ENCODE measurements at regions not wholly inside any gene's neighbourhood (a gene's known extent, or its start where the extent isn't known, plus 50 kb on each side); places are given as distances from the start of the nearest gene placed in this dataset.
"Not testable (repeated sequence)": the region's sequence is repeated elsewhere in the genome, so short reads cannot be mapped to it uniquely, and the experiment has no call there.

DNA sequence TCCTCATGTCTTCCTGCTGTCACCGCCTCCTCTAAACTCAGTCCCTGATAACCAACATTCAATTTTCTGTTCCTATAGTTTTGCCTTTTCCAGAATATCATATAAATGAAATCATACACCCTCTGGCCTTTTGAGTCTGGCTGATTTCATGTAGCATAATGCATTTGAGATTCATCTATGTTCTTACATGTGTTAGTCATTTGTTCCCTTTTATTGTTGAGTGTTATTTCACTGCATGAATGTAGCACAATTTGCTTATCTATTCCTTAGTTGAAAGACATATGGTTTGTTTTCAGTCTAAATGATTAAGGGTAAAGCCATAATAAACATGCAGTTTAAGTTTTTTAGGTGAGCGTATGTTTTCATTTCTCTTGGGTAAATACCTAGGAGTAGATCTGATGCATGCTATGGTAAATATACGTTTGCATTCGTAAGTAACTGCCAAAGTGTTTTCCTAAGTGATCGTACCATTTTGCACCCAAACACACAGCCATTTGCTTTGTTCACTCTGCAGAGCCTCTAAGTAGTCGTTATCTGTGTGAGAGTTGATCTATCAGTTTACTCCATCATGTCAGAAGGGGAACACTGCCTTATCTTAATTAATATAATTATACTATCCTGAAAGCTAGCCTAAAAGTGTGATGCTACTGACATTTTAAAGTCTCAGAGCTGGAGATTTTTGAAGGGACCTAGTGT lies 460.8 kb downstream of the DMAC1 start:
- no peak for DNase-seq

DNA sequence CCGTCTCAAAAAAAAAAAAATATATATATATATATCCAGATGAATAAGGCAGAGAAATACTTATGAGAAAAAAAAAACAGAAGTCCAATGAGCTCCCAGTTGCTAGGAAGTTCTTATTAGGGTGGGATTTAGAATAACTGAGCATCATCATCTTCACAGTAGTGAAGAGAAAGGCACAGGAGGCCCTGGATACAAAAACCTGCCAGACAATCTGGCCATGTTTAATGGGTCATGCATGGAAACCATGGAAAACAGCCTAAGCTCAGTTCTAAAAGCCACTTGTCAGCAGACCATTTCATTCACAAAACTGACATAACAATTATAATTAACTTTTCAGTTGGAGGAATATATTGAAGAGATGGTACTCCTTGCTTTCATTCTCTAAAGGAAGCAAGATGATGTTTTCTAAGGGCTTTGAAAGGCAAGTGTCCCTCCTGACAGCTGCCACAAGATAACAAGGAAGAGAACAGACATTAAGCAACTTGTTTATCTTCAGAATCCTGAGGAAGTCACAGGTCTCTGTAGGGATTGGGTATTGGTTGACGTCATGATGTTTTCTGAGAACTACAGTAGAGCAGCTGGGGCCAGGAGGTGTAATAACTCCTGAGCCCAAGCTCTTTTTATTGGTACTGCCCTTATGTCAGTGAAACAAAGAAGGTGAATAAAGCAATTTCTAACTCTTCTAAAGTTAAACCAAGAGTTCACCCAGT lies 463.1 kb downstream of the DMAC1 start:
- peak; percentile 17 for DNase-seq

DNA sequence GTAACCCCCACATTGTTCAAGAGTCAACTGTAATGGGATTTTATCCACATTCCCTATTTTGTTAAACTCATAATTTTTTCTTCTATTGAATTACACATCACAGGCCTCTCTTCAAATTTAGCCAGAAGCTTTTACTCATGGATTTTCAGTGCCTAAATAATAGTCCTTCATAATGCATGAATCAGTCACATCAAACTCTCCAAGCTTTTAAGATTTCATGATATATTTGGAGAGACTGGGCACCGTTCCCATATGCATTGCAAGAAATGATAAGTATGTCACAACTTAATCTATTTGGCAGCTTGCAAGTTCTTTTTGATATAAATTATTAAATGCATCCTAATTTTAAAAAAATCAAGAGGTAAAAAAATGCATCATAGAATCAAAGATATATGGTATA lies 465.9 kb downstream of the DMAC1 start:
- peak; percentile 56 for DNase-seq

DNA sequence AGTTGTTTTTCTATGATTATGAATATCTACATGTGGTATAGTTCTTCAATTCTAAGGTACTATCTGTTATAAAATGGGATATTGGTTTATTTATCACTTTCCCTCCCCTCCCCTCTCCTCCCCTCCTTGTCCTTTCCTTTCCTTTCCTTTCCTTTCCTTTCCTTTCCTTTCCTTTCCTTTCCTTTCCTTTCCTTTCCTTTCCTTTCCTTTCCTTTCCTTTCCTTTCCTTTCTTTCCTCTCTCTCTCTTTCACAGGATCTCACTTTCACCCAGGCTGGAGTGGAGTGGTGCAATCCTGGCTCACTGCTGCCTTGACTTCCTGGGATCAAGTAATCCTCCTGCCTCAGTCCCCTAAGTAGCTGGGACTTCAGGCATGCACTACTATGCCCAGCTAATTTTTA lies 466.8 kb downstream of the DMAC1 start:
- DNase-seq: no peak

DNA sequence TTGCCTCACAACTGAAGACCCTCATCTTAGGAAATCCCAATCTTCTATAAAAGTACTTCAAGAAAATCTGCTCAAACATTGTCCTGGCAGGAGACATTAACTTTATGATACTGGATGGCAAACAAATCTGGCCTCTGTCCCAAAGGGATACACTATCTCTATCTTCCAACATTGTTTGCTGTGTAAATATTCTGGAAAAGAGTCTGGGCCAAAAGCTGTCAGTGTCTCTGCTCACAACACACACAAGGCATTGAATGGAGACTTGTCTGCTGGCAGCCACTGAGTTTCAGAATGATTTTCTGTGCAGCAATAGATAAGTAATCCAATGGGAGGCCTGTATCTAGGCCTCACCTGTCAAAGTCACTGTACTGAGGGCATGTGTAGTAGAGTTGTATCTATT lies 471.1 kb downstream of the DMAC1 start:
- no peak for DNase-seq

DNA sequence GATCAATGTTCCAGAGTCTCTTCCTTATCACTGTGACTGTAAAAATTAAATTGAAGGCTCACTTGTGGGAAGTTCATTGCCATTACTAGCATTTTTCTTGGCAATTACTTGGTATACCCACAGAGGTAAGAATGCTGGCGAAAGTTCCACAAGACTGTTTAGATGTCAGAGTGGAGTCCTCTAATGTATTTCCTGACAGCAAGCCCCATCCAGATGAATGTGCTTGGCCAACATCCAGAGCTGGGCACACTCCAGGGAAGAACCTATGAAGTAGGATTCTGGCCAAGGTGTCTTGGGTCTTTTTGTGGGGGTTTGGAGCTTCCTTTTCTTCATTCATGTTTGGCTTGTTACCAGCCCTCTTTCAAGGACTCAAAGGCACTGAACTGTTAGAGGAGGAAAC lies 473.6 kb downstream of the DMAC1 start:
- DNase-seq: no peak

DNA sequence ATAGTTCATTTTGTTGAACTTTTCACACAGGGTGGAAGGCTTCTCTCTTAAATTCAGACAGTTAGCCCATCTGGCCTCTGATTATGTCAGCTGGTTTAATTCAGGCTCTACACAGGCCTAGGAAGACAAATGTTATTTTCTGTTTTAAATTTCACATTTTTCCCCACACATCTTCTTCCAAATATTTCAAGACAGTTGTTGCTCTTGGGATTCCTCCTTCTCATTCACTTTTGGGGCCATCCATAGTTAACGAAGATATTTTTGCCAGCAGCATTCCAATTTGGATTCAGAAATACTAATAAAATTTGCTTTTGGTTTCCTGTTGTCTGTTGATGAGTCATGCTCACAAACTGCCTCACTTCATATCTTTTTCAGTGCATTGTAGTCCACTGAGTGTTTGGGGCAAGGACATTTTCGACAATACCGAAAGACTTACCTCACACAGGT lies 475.4 kb downstream of the DMAC1 start:
- no peak for DNase-seq

DNA sequence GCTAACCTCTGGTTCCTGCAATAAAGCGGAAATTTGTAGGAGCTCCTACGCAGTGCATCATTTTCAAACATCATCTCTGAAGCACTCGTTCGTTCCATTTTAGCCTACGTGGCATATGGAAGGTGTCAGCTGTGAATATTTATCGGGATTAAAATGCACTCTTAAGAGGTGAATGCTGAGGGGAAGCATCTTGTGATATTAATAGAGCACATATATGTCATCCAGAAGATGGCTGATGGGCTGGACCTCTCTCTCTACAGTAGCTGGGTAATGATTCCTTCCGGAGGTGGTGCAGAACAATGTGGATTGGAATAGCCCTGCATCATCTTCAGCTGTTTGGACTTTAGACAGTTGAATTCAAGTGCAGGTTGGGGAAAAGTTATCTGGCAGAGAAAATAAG lies 478.7 kb downstream of the DMAC1 start:
- no peak for DNase-seq

DNA sequence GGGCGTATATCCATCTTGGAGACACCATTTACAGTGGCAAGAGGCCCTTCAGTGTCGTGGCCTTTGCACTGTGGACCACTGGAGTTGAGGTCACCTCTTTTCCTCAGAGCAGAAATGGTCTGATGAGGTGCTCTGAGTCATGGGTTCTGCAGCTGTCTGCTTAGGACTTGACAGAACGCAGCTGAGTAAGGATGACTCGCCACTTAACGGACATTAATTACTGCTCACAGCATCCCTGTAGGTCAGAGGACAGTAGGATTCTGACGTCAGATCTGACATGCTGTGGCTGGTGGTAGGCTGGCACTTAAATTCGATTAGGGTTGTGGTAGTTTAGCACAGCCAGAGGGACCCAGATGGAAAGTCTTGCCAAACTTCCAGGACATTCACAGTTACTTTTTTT lies 479.4 kb downstream of the DMAC1 start:
- peak; percentile 4 for DNase-seq

DNA sequence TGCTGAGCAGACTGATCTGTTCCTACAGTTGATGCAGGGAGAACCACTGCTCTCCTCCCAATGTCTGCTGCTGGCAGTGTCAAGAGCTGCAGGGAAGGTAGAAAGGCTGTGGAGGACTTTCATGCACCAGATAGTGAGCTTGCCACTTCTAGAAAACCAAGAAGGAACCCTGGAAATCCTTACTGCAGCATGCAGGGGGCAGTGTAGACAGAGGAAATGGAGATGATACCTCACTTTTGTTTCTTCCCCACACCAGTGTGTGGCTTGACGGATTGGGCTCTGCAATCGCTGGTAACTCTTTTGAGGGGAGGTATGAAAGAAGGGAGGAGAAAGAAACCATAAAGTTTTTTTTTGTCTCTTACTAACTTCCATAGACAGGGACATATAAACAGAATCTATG lies 480.7 kb downstream of the DMAC1 start:
- DNase-seq: no peak

DNA sequence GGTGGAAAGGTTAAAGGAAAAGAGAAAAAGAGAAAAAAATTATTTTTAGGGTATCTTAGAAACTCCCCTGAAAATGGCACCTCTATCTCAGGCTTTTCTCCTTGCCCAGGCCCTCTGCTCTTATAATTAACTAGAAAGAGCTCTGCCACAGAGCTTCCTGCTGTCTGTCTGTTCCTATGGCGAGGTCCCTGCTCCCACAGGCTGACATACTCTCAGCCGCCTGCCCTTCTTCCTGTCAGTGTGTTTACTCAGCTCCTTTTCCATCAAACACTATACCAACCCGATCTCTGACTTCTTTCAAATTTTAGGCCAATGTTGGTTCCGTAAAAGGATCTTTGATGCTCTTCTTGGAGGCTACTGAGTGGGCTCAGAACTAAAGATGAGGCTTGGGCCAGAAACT lies 482.6 kb downstream of the DMAC1 start:
- no peak for DNase-seq

DNA sequence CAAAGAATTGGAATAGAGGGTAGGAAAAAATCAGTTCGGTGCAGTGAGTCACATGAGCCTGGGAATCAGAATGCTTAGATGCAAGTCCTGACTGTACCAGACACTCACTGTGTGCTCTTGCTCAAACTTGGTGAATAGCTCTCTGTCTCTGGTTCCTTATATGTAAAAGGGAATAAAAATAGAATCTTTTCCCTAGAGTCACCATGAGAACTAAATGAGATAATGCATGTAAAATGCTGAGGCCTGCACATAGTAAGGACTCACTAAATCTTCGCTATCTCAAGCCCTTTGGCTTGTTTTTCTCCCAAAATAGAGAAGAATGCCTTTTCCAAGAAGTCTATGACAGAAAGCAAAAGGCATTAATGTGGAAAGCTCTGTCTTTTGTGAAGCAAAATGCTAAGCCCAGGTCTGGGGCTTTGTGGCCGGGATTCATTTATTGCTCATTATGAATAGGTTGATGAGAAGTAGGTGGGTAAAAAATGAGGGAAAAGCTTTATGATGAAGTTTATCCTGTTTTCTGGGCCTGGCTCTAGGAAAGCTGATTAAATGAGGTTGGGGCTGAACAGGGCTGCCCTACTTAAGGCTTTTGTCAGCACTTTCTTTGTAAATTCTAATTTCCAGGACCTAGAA lies 483.3 kb downstream of the DMAC1 start:
- no peak for DNase-seq

DNA sequence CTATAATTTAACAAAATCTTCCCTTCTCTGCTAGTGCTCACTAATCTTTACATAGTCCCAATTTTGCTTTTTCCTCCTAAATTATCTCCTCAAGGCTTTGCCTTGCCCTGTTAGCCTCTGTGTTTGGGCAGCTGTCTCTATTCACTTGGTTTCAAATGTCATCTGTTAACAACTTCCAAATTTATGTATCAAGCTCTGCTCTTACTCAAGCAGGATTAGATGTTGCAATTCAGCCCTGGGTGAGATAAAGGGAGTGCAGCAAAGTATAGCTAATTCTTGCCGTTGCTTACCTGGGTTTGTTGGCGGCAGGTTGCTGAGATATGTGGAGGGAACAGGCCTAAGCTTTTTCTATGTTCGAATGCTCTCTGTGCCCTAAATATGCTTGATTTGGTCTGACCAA lies 483.8 kb downstream of the DMAC1 start:
- DNase-seq: no peak

DNA sequence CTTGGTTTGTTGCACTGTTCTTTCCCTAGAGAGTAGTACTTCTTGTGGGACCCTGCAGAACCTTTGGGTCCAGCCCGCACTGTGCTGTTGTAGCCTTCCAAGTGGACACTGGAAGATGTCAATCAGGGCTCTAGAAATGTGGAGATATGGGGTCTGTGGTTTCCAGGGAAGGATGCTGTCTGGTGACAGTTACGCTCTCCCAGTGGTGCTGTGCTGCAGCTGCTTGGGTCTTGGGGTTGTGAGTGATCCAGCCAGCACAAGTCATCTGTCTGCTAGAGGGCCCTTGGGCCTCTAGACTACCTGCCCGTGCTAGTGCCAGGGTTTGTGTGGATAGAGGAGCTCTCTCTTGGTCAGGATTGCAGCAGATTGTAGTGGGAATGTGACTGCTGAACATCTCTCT lies 484.5 kb downstream of the DMAC1 start:
- no peak for DNase-seq

DNA sequence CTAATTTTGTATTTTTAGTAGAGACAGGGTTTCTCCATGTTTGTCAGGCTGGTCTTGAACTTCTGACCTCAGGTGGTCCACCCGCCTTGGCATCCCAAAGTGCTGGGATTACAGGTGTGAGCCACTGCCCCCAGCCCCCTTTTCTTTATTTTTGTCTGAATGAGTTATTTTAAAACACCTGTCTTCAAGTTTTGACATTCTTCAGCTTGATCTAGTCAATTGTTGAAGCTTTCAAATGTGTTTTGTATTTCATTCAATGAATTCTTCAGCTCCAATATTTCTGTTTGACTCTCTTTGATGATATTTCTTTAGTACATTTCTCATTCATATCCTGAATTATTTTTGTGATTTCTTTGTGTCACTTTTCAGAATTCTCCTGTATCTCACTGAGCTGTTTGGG lies 486.2 kb downstream of the DMAC1 start:
- no peak for DNase-seq

DNA sequence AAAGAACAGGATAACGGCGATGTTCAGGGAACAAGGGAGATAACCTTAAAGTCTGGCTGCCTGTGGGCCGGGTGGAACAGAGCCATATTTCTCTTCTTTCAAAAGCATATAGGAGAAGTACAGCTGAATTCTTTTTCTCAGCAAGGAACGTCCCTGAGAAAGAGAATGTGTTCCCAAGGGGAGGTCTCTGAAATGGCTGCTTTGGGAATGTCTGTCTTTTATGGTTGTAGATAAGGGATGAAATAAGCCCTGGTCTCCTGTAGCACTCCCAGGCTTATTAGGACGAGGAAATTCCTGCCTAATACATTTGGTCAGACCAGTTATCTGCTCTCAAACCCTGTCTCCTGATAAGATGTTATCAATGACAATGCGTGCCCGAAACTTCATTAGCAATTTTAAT lies 490.5 kb downstream of the DMAC1 start:
- not testable (repeated sequence) for DNase-seq

DNA sequence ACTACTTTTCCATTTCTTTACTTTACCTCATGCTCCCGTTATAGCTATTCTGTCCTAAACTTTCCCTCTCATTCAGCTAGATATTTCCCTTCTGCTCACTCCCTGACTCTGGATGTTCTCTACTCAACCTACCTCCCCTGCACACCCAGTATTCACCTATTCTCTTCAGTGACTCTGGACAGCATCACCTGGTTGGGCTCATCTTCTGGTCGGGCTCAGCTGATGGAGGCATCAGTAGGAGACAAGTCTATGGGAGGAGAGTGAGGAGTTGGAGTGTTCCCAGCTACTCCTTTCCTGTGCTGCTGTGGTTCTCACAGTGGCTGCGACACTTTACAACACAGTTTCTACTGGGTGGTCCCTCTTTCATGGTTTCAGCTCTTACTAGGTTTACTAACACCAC lies 493.9 kb downstream of the DMAC1 start:
- no peak for DNase-seq

DNA sequence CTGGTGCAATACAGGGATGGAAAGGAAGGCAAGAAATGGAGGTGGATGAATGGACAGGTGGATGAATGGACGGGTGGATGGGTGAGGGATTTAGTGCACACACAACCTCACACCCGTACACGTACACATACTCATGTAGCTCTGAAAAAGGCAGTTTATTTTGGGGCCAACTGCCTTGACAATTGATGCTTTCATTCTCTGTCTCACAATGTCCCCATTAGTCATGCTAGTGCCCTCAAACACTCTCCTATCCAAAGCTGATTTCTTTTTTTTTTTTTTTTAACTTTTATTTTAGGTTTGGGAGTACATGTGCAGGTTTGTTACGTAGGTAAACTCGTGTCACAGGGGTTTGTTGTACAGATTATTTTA lies 495.0 kb downstream of the DMAC1 start:
- no peak for DNase-seq

DNA sequence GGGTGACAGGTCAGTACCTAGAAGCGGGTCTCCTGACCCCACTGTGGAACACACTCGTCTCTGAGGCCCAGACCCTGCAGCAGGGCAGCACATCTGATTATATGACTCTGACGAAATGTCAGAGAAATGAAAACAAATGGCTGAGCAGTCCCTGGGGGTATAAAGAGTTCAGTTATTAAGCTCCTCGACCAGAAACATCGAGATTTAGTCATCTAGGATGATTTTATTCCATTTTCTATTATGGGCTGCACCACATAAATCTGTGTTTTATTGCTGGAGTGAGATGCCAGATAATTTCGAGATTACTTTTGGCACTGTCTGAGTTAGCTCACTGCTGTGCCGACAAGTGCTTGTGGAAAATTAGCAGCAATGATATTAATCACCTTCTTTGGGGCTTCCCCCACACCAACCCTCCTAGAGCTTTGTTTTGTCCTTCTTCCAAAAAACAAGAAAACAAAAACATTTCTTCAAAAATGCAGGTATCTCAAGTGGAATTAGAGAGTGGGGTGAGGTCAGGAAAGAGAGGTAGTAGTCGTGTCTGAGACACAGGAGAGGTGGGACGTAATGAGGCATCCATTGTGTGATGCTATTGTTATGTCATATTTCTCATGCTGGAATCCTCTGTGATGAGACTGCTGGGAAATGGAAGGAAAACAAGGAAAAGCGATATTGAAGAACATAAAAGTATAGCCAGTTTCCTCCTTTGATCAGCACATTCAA lies 495.5 kb downstream of the DMAC1 start:
- no peak for DNase-seq

DNA sequence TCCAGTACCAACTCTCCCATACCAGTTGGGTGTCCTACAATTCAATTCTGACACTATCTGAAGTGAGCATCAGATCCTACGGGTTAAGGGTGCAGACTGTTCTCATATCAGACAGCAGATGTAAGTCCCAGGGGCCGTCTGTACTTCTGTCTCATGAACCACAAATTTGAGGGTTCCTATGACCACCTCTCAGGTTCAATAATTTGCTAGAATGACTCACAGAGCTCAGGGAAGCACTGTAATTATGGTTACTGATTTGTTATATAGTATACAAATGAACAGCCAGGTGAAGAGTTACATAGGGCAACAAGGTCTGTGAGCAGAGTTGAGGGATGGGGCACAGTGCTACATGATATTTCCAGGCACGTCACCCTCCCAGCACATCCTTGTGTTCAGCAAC lies 499.1 kb downstream of the DMAC1 start:
- no peak for DNase-seq

DNA sequence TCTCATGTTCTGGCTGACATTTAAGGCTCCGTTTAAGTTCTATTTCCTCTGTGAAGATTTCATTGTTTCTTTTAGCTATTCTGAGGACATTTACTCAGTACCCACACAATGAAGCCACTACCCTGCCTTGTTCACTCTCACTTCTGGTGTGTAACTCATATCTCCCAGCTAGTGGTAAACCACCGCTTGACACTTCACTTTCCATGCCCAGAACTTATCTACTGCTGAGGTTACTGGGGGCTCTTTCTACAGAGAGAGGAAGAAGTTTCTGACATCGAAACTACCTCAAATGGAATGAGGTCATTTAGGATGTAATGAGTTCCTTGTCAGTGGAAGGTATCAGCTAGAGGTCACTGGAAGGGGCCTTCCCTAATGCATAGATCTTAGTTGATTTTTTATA lies 501.5 kb downstream of the DMAC1 start:
- peak; percentile 3 for DNase-seq

DNA sequence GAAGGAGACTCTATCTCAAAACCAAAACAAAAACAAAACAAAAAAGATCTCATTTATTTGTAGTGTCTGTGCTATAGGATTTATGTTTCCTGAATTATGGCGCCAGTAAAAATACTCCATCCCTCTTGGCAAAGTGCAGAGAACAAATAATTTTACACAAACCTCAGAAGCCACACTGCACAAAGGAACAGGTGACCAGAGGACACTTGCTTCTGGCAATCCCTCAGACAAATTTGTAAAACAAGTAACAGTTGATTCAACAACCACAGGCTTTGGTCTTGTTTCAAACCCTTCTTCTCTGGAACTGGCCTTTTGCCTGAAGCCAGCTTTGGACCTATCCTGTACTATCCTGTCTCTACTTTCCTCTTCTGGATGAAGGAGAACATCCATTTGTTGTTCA lies 502.1 kb downstream of the DMAC1 start:
- DNase-seq: no peak

DNA sequence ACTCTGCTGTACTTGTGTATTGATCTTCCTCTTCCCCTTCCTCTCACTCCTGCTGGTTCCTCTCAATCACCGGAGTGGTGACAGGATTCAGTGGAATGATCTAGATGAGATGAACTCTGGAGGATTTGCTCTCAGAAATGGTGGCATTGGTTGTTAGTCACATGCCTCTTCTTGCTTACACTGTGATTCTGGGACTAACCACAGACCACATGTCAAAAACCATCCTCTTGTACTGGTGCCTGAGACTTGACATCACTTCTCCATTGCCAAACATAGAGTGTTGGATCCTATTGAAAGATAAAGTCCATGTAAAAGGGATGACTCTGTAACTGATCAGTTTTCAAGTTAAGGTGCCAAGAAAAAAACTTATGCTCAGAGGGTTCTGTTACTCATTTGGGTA lies 506.5 kb downstream of the DMAC1 start:
- DNase-seq: no peak

DNA sequence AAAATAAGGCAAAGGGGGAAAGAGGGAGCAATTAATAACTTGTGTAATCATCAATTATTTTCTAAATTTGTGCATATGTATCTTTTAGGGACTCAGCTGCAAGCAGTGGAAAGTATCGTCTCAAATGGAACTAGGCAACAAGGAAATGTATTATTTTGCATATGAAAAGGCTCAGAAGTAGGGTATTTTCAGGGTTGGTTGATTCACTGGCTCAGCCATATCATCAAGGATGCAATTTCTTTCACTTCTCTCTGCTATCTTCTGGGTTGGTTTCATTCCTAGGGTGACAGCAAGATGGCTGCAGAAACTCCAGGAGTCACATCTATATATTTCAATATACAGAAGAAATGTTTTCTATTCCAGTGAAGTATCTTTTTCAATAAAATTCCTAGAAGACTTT lies 509.8 kb downstream of the DMAC1 start:
- DNase-seq: no peak

Data from hematopoietic multipotent progenitor cell treated with erythropoietin and hydrocortisone succinate and interleukin-3 and kit ligand, for 8 days (in vitro differentiated cells).